ENCODE measurements at regions not wholly inside any gene's neighbourhood (a gene's known extent, or its start where the extent isn't known, plus 50 kb on each side); places are given as distances from the start of the nearest gene placed in this dataset.

GRCh38 chr1:82463951-82464350 lies 663.2 kb downstream of the ADGRL2 start:
- H3K4me3 ChIP-seq (ENCODE audit: low read depth, low read length): no peak overlapping the region
- no peak for DNase-seq (ENCODE audit: low read depth)
- no peak for TF ChIP-seq CTCF (conservative IDR thresholded peaks at IDR 0.05; ENCODE audit: low read depth, low read length)

GRCh38 chr1:82462366-82462765 lies 661.6 kb downstream of the ADGRL2 start:
- no peak for TF ChIP-seq CTCF (conservative IDR thresholded peaks at IDR 0.05; ENCODE audit: low read depth, low read length)
- no peak overlapping the region for H3K4me3 ChIP-seq (ENCODE audit: low read depth, low read length)
- no peak for DNase-seq (ENCODE audit: low read depth)

DNA sequence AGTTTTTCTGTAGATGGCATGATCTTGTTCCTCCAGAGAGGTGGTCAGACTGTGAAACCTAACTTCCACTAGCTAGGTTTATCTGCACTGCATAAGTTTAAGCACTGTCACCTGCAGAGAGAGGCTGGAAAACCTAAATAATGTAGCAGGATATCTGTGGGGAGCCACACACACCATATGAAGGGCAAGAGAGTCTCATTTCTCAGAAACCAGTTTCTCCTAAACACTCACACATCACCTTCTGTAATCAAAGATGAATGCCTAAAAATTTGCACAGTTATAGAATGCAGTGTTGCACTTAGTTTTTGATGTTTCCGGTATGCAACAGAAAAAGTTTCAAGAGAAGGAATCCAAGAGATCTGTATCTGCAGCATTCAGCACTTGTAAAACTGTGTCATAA lies 654.6 kb downstream of the ADGRL2 start:
- peak; percentile 9 for DNase-seq (ENCODE audit: low read depth)
- H3K4me3 ChIP-seq (ENCODE audit: low read depth, low read length): no peak overlapping the region
- no peak for TF ChIP-seq CTCF (conservative IDR thresholded peaks at IDR 0.05; ENCODE audit: low read depth, low read length)

DNA sequence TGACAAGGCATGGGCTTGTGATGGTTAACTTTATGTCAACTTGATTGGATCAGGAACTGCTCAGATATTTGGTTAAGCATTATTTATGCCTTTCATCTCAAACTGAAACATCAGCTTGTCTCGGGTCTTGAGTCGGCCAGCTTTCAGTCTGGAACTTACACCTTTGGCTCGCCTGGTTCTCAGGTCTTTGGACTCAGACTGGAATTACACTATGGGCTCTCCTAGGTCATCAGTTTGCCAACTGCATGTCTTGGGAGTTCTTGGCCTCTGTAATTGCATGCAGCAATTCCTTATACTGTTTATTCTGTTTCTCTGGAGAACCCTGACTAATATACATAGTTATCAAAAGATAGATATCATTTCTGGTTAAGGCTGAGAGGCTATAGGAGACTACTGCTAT lies 653.7 kb downstream of the ADGRL2 start:
- DNase-seq (ENCODE audit: low read depth): no peak

GRCh38 chr1:82453511-82454185 lies 652.9 kb downstream of the ADGRL2 start:
- no peak for DNase-seq (ENCODE audit: low read depth)
- H3K4me3 ChIP-seq (ENCODE audit: low read depth, low read length): no peak overlapping the region
- no peak for TF ChIP-seq CTCF (conservative IDR thresholded peaks at IDR 0.05; ENCODE audit: low read depth, low read length)

More for the DNA sequence above, 653.7 kb downstream of the ADGRL2 start:
- TF ChIP-seq CTCF (conservative IDR thresholded peaks at IDR 0.05; ENCODE audit: low read depth, low read length): no peak
- H3K4me3 ChIP-seq (ENCODE audit: low read depth, low read length): no peak overlapping the region

GRCh38 chr1:82452096-82452495 lies 651.4 kb downstream of the ADGRL2 start:
- no peak overlapping the region for H3K4me3 ChIP-seq (ENCODE audit: low read depth, low read length)
- no peak for TF ChIP-seq CTCF (conservative IDR thresholded peaks at IDR 0.05; ENCODE audit: low read depth, low read length)
- no peak for DNase-seq (ENCODE audit: low read depth)

- no peak for DNase-seq (ENCODE audit: low read depth)
- TF ChIP-seq CTCF (conservative IDR thresholded peaks at IDR 0.05; ENCODE audit: low read depth, low read length): no peak
- no peak overlapping the region for H3K4me3 ChIP-seq (ENCODE audit: low read depth, low read length)
Measured at GRCh38 chr1:82451191-82451590, 650.5 kb downstream of the ADGRL2 start.
